ENCODE measurements at regions not wholly inside any gene's neighbourhood (a gene's known extent, or its start where the extent isn't known, plus 50 kb on each side); places are given as distances from the start of the nearest gene placed in this dataset.

GRCh38 chr11:69889400-69890318, 70.4 kb upstream of the FGF3 start:
- TF ChIP-seq, protein P1, sequence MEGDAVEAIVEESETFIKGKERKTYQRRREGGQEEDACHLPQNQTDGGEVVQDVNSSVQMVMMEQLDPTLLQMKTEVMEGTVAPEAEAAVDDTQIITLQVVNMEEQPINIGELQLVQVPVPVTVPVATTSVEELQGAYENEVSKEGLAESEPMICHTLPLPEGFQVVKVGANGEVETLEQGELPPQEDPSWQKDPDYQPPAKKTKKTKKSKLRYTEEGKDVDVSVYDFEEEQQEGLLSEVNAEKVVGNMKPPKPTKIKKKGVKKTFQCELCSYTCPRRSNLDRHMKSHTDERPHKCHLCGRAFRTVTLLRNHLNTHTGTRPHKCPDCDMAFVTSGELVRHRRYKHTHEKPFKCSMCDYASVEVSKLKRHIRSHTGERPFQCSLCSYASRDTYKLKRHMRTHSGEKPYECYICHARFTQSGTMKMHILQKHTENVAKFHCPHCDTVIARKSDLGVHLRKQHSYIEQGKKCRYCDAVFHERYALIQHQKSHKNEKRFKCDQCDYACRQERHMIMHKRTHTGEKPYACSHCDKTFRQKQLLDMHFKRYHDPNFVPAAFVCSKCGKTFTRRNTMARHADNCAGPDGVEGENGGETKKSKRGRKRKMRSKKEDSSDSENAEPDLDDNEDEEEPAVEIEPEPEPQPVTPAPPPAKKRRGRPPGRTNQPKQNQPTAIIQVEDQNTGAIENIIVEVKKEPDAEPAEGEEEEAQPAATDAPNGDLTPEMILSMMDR (IDR thresholded peaks at IDR 0.05): no peak
- no peak overlapping the region for H3K4me3 ChIP-seq
- no peaks in the 10 kb centered on the region for H3K36me3 ChIP-seq (ENCODE audit: low read depth)
- DNase-seq (peak in 2 of 3 donors; percentile 15 to 22), ATAC-seq (no peak)
- intact Hi-C loops (cut with DNase I, micrococcal nuclease): loop anchor here in 1 of 2 donors (5.0 kb wide), 1 partner anchor 202 kb away; no protein-coding TSS in a partner anchor
- H3K4me1 ChIP-seq (ENCODE audit: low read depth): peaks cover 40% of the 10 kb centered on the region
- no peaks in the 10 kb centered on the region for H3K9me3 ChIP-seq

GRCh38 chr11:69890476-69890875, 71.3 kb upstream of the FGF3 start:
- Histone ChIP-seq H3K9me3 (no peaks in the 10 kb centered on the region), H3K4me1 (ENCODE audit: low read depth) (peaks cover 40% of the 10 kb centered on the region), H3K36me3 (ENCODE audit: low read depth) (no peaks in the 10 kb centered on the region), H3K4me3 (no peak overlapping the region)
- TF ChIP-seq, protein P1 (IDR thresholded peaks at IDR 0.05): no peak
- intact Hi-C loops (cut with DNase I, micrococcal nuclease): no loop called here
- ATAC-seq (no peak), DNase-seq (peak in 2 of 3 donors; percentile 16 to 58)

DNA sequence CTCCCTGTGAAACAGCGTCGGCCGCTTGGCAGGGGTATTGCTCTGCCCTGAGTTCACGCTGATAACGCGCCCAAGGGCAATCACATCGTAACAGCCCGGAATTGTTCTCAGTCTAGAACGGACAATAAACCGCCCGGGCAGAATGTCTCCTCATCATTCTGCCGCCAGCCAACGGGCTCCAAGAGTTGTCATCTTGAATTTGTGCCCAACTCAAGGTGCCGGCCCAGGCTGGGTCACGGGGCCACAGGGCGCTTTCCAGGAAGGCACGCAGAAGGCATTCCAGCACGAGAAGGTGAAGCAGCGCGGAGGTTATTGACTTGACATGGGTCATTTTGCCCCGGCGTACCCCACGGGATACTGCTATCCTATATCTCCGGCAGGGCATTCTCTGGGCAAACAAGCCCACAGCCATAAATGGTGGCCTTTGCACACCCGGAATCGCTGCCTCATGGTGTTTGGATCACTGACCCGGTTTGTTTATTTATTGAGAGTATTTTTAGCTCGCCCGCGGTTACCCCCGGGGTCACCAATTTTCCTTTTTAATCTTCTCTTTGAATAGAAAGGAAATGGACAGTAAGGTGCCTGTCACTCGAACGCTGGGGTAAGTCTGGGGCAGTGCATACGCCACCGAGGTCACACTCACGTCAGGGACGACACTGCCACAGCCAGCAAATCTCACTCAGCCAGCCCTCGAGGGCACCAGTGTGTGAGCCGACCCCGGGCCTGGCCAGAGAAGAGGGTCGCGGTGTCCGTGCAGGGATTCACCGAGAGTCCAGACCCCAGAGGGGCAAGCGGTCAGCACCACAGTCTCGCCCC, 72.4 kb upstream of the FGF3 start:
- peak; percentile 82 for ATAC-seq

GRCh38 chr11:69892237-69892985, 73.2 kb upstream of the FGF3 start:
- intact Hi-C loops (cut with DNase I, micrococcal nuclease): no loop called here
- H3K4me1 ChIP-seq (ENCODE audit: low read depth): peaks cover 40% of the 10 kb centered on the region
- no peak overlapping the region for H3K4me3 ChIP-seq
- ATAC-seq (no peak), DNase-seq (peak in 2 of 3 donors; percentile 29 to 41)
- H3K9me3 ChIP-seq: no peaks in the 10 kb centered on the region
- TF ChIP-seq, protein P1 (IDR thresholded peaks at IDR 0.05): no peak
- H3K36me3 ChIP-seq (ENCODE audit: low read depth): no peaks in the 10 kb centered on the region

More for the DNA sequence above, 72.4 kb upstream of the FGF3 start:
- Histone ChIP-seq H3K4me3 (no peak overlapping the region), H3K9me3 (no peaks in the 10 kb centered on the region), H3K36me3 (ENCODE audit: low read depth) (no peaks in the 10 kb centered on the region), H3K4me1 (ENCODE audit: low read depth) (peaks cover 40% of the 10 kb centered on the region)
- intact Hi-C loops (cut with DNase I, micrococcal nuclease): no loop called here
- TF ChIP-seq, protein P1 (IDR thresholded peaks at IDR 0.05): no peak
- peak; percentile 80 to 85 (median 84) for DNase-seq

DNA sequence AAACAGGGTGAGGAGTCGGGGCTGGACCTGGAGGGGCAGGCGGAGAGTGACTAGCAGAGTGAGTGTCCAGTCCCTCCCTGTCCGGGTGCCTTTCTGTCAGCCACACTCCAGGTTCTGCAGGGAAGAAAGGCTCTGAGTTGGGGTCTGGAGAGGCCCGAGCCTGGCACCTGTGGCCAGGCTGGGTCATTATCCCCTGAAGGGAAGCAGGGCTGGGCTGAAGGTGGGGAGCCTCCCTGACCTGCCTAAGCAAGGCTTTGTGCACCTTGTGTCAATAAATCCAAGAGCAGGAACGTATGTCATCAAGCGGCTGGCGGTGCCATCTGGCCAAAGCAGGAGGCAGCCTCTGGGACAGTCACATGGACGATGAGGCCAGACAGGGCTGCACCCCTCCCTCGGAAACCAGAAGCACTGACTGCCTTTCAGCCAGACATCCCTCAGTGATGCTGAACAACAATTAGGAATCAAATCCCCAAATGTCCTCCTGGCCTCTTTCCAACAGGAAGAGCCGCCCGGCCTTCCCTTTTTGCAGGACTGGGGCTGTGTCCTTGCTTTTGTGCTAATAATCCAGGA, 73.9 kb upstream of the FGF3 start:
- DNase-seq (peak; percentile 80 to 85 (median 85)), ATAC-seq (peak; percentile 81)
- no peaks in the 10 kb centered on the region for H3K36me3 ChIP-seq (ENCODE audit: low read depth)
- intact Hi-C loops (cut with DNase I, micrococcal nuclease): no loop called here
- no peaks in the 10 kb centered on the region for H3K9me3 ChIP-seq
- no peak overlapping the region for H3K4me3 ChIP-seq
- peaks cover 40% of the 10 kb centered on the region for H3K4me1 ChIP-seq (ENCODE audit: low read depth)
- TF ChIP-seq, protein P1 (IDR thresholded peaks at IDR 0.05): no peak

Measured in mucosa of descending colon (tissue), 3 donors.